Activated CD8-positive, alpha-beta T cell treated with anti-CD3 and anti-CD28 coated beads, Interleukin-2, amount 10 ng/mL, durations not matched to agents 7 days and 5 days (primary cell): ENCODE measurements at regions not wholly inside any gene's neighbourhood (a gene's known extent, or its start where the extent isn't known, plus 50 kb on each side); places are given as distances from the start of the nearest gene placed in this dataset.

ENCODE experiments used
- ATAC-seq: fragments of 150-1000 bp; cut with Tn5 transposase; one replicate; pipeline ENCODE4 v1.10.0; 2021; ENCODE audit warnings: moderate library complexity
- CTCF ChIA-PET: fragments of 350-600 bp; sonication (Branson Sonifier 250); formaldehyde crosslinking; loops from one replicate; lab custom pipeline; 2021; ENCODE audit warnings: antibody characterized with exemption; lab: Charles Lee
- POLR2A ChIA-PET: fragments of 350-600 bp; sonication (Branson Sonifier 250); formaldehyde crosslinking; loops from one replicate; lab custom pipeline; 2021; ENCODE audit warnings: antibody characterized with exemption; lab: Charles Lee
- DNase-seq: peaks from one replicate; pipeline ENCODE4 v3.0.0-alpha.2; 2020
- H3K27ac Mint-ChIP-seq: one replicate; pipeline ENCODE4 v1.8.0; 2021; ENCODE audit warnings: mild to moderate bottlenecking, mixed read lengths
- H3K27me3 Mint-ChIP-seq: one replicate; pipeline ENCODE4 v1.8.0; 2021; ENCODE audit warnings: low read depth, mixed read lengths
- H3K36me3 Mint-ChIP-seq: one replicate; pipeline ENCODE4 v1.8.0; 2021; ENCODE audit warnings: low read depth, mixed read lengths
- H3K4me1 Mint-ChIP-seq: one replicate; pipeline ENCODE4 v1.8.0; 2021; ENCODE audit warnings: low read depth, mixed read lengths
- H3K4me3 Mint-ChIP-seq: one replicate; pipeline ENCODE4 v1.8.0; 2021; ENCODE audit warnings: mild to moderate bottlenecking, mixed read lengths
- H3K9me3 Mint-ChIP-seq: one replicate; pipeline ENCODE4 v1.8.0; 2022; ENCODE audit warnings: mixed read lengths; ENCODE audit not compliant: insufficient read depth

- Mint-ChIP-seq H3K4me1 (no peaks in the 10 kb centered on the region), H3K9me3 (no peaks in the 10 kb centered on the region), H3K36me3 (no peaks in the 10 kb centered on the region), H3K27me3 (no peaks in the 10 kb centered on the region), H3K4me3 (no peak overlapping the region), H3K27ac (no peak overlapping the region)
- no peak for ATAC-seq
- DNase-seq: no peak
- ChIA-PET CTCF (no interaction called here), POLR2A (interaction anchor here (0.6 kb wide), 1 partner anchor 665 kb away, joined by 3 read pairs; no protein-coding TSS in a partner anchor)
Measured at GRCh38 chr16:51290442-51291285, 139.6 kb upstream of the SALL1 start.

GRCh38 chr16:51289336-51289735, 138.3 kb upstream of the SALL1 start:
- POLR2A ChIA-PET: no interaction called here
- Mint-ChIP-seq H3K4me1 (no peaks in the 10 kb centered on the region), H3K9me3 (no peaks in the 10 kb centered on the region), H3K4me3 (no peak overlapping the region), H3K27ac (no peak overlapping the region), H3K36me3 (no peaks in the 10 kb centered on the region), H3K27me3 (no peaks in the 10 kb centered on the region)
- ATAC-seq: no peak
- DNase-seq: no peak
- CTCF ChIA-PET: no interaction called here

- no peak overlapping the region for H3K27ac Mint-ChIP-seq
- H3K36me3 Mint-ChIP-seq: no peaks in the 10 kb centered on the region
- H3K27me3 Mint-ChIP-seq: no peaks in the 10 kb centered on the region
- H3K9me3 Mint-ChIP-seq: no peaks in the 10 kb centered on the region
- ChIA-PET POLR2A (no interaction called here), CTCF (no interaction called here)
- no peaks in the 10 kb centered on the region for H3K4me1 Mint-ChIP-seq
- no peak overlapping the region for H3K4me3 Mint-ChIP-seq
- DNase-seq: no peak
- no peak for ATAC-seq
Measured at GRCh38 chr16:51287121-51287755, 136.2 kb upstream of the SALL1 start.

- no peaks in the 10 kb centered on the region for H3K36me3 Mint-ChIP-seq
- no peak for ATAC-seq
- H3K9me3 Mint-ChIP-seq: no peaks in the 10 kb centered on the region
- CTCF ChIA-PET: no interaction called here
- H3K27ac Mint-ChIP-seq: no peak overlapping the region
- POLR2A ChIA-PET: no interaction called here
- no peaks in the 10 kb centered on the region for H3K27me3 Mint-ChIP-seq
- no peak overlapping the region for H3K4me3 Mint-ChIP-seq
- no peaks in the 10 kb centered on the region for H3K4me1 Mint-ChIP-seq
- DNase-seq: no peak
Measured at GRCh38 chr16:51286272-51286671, 135.2 kb upstream of the SALL1 start.

GRCh38 chr16:51276336-51276735, 125.3 kb upstream of the SALL1 start:
- Mint-ChIP-seq H3K4me3 (no peak overlapping the region), H3K27ac (no peak overlapping the region), H3K27me3 (no peaks in the 10 kb centered on the region), H3K36me3 (no peaks in the 10 kb centered on the region), H3K9me3 (no peaks in the 10 kb centered on the region), H3K4me1 (no peaks in the 10 kb centered on the region)
- POLR2A ChIA-PET: no interaction called here
- CTCF ChIA-PET: no interaction called here
- DNase-seq (no peak), ATAC-seq (no peak)

GRCh38 chr16:51272420-51272819, 121.3 kb upstream of the SALL1 start:
- DNase-seq (no peak), ATAC-seq (no peak)
- no peaks in the 10 kb centered on the region for H3K36me3 Mint-ChIP-seq
- H3K9me3 Mint-ChIP-seq: no peaks in the 10 kb centered on the region
- no peaks in the 10 kb centered on the region for H3K27me3 Mint-ChIP-seq
- H3K27ac Mint-ChIP-seq: no peak overlapping the region
- no peaks in the 10 kb centered on the region for H3K4me1 Mint-ChIP-seq
- H3K4me3 Mint-ChIP-seq: no peak overlapping the region
- POLR2A ChIA-PET: no interaction called here
- CTCF ChIA-PET: no interaction called here

- H3K4me1 Mint-ChIP-seq: no peaks in the 10 kb centered on the region
- H3K27me3 Mint-ChIP-seq: no peaks in the 10 kb centered on the region
- H3K36me3 Mint-ChIP-seq: no peaks in the 10 kb centered on the region
- no peak overlapping the region for H3K27ac Mint-ChIP-seq
- H3K4me3 Mint-ChIP-seq: no peak overlapping the region
- CTCF ChIA-PET: no interaction called here
- DNase-seq (no peak), ATAC-seq (no peak)
- H3K9me3 Mint-ChIP-seq: no peaks in the 10 kb centered on the region
- POLR2A ChIA-PET: no interaction called here
Measured at GRCh38 chr16:51271156-51271701, 120.2 kb upstream of the SALL1 start.

GRCh38 chr16:51268237-51268636, 117.2 kb upstream of the SALL1 start:
- Mint-ChIP-seq H3K27ac (no peak overlapping the region), H3K27me3 (no peaks in the 10 kb centered on the region), H3K36me3 (no peaks in the 10 kb centered on the region), H3K9me3 (no peaks in the 10 kb centered on the region), H3K4me1 (no peaks in the 10 kb centered on the region), H3K4me3 (no peak overlapping the region)
- DNase-seq (no peak), ATAC-seq (no peak)
- CTCF ChIA-PET: no interaction called here
- POLR2A ChIA-PET: no interaction called here

- ATAC-seq: no peak
- CTCF ChIA-PET: no interaction called here
Measured at GRCh38 chr16:51267681-51268080, 116.6 kb upstream of the SALL1 start.

GRCh38 chr16:51262428-51262827, 111.4 kb upstream of the SALL1 start:
- ATAC-seq: no peak

More at GRCh38 chr16:51267681-51268080, 116.6 kb upstream of the SALL1 start:
- DNase-seq: no peak
- H3K4me3 Mint-ChIP-seq: no peak overlapping the region
- H3K4me1 Mint-ChIP-seq: no peaks in the 10 kb centered on the region
- H3K27ac Mint-ChIP-seq: no peak overlapping the region
- H3K9me3 Mint-ChIP-seq: no peaks in the 10 kb centered on the region
- H3K36me3 Mint-ChIP-seq: no peaks in the 10 kb centered on the region
- no peaks in the 10 kb centered on the region for H3K27me3 Mint-ChIP-seq
- POLR2A ChIA-PET: no interaction called here

GRCh38 chr16:51261919-51262318, 110.8 kb upstream of the SALL1 start:
- no peak for DNase-seq
- CTCF ChIA-PET: no interaction called here
- no peak for ATAC-seq
- Mint-ChIP-seq H3K9me3 (peaks cover 3% of the 10 kb centered on the region), H3K27me3 (no peaks in the 10 kb centered on the region), H3K4me1 (no peaks in the 10 kb centered on the region), H3K36me3 (no peaks in the 10 kb centered on the region), H3K4me3 (no peak overlapping the region), H3K27ac (no peak overlapping the region)
- POLR2A ChIA-PET: no interaction called here

More at GRCh38 chr16:51262428-51262827, 111.4 kb upstream of the SALL1 start:
- no peaks in the 10 kb centered on the region for H3K27me3 Mint-ChIP-seq
- ChIA-PET CTCF (no interaction called here), POLR2A (no interaction called here)
- DNase-seq: no peak
- H3K9me3 Mint-ChIP-seq: no peaks in the 10 kb centered on the region
- H3K4me3 Mint-ChIP-seq: no peak overlapping the region
- no peaks in the 10 kb centered on the region for H3K36me3 Mint-ChIP-seq
- no peak overlapping the region for H3K27ac Mint-ChIP-seq
- no peaks in the 10 kb centered on the region for H3K4me1 Mint-ChIP-seq

- DNase-seq: no peak
- peaks cover 8% of the 10 kb centered on the region for H3K9me3 Mint-ChIP-seq
- H3K36me3 Mint-ChIP-seq: no peaks in the 10 kb centered on the region
- H3K27me3 Mint-ChIP-seq: no peaks in the 10 kb centered on the region
- H3K4me1 Mint-ChIP-seq: no peaks in the 10 kb centered on the region
- H3K4me3 Mint-ChIP-seq: no peak overlapping the region
- no peak for ATAC-seq
- H3K27ac Mint-ChIP-seq: no peak overlapping the region
- CTCF ChIA-PET: no interaction called here
- POLR2A ChIA-PET: no interaction called here
Measured at GRCh38 chr16:51255349-51255972, 104.4 kb upstream of the SALL1 start.
